Subcutaneous abdominal adipose tissue (tissue), 5 donors: ENCODE measurements at regions not wholly inside any gene's neighbourhood (a gene's known extent, or its start where the extent isn't known, plus 50 kb on each side); places are given as distances from the start of the nearest gene placed in this dataset.
"Not testable (repeated sequence)": the region's sequence is repeated elsewhere in the genome, so short reads cannot be mapped to it uniquely, and the experiment has no call there.

Source experiments
- H3K27ac ChIP-seq: one replicate; pipeline ENCODE4 v1.7.0; 2013; ENCODE audit warnings: low read depth, mild to moderate bottlenecking, inconsistent platforms, low read length, moderate library complexity
- H3K27me3 ChIP-seq, 5 donors: one replicate each; pipeline ENCODE4 v1.7.0; 2013; ENCODE audit warnings: low read length in 5 of 5, inconsistent platforms in 1 of 5; ENCODE audit not compliant: control insufficient read depth in 5 of 5, insufficient read depth in 4 of 5
- H3K36me3 ChIP-seq, 5 donors: one replicate each; pipeline ENCODE4 v1.7.0; 2013; ENCODE audit warnings: low read length in 5 of 5; ENCODE audit not compliant: control insufficient read depth in 5 of 5, insufficient read depth in 5 of 5
- H3K4me1 ChIP-seq, 5 donors: one replicate each; pipeline ENCODE4 v1.7.0; 2013; ENCODE audit warnings: low read length in 5 of 5, mild to moderate bottlenecking in 3 of 5, moderate library complexity in 1 of 5; ENCODE audit not compliant: control insufficient read depth in 5 of 5, insufficient read depth in 5 of 5
- H3K4me3 ChIP-seq, 5 donors: one replicate each; pipeline ENCODE4 v1.7.0; 2013; ENCODE audit warnings: low read length in 5 of 5, low read depth in 1 of 5
- H3K9ac ChIP-seq, 5 donors: one replicate each; pipeline ENCODE4 v1.7.0; 2013; ENCODE audit warnings: low read length in 5 of 5, mild to moderate bottlenecking in 4 of 5, moderate library complexity in 3 of 5
- H3K9me3 ChIP-seq, 5 donors: one replicate each; pipeline ENCODE4 v1.7.0; 2013; ENCODE audit warnings: low read length in 5 of 5; ENCODE audit not compliant: control insufficient read depth in 5 of 5
- donor health status: healthy.
- donor health status: healthy.
- donor health status: healthy.
- donor health status: healthy.
- donor health status: healthy.

DNA sequence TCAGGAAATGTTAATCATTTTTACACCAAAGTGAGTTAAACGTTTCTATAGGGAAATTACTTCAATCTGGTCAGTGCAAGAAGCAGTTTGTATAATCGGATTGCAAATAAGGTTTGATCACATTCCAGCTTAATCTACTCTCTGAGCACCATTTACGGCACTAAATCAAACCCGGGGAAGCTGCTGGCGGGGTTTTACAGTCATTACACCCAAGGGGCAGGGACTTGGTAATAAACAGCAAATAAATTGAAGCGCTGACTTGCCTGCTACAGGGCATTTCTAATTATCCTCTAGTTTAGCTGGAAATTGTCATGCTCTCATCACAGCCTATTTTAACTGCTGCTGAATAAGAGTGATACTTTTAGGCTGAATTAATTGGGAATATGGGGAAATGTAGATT lies 152.1 kb upstream of the SOX21 start:
- no peaks in the 10 kb centered on the region for H3K9me3 ChIP-seq
- H3K4me1 ChIP-seq, result peaks cover under 1 to 19% (median 15%) of the 10 kb centered on the region in 5 donors

DNA sequence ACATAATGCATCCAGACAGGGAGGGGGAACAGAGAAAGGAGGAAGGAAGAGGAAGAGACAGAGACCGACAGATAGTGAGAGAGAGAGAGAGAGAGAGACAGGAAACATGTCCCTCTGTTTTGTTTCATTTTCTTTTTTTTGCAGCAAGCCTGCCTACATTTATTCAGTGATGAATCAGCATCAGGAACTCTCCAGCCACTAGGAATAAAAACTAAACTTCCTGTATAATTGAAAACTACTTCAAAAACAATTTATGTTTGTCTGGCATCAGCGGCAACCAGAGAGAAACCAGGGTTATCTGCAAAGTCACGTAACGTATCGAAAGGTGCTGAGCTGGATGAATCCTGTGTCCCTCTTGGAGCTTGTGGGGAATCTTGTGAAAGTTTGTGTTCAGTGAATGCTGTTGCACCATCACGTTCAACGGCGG lies 148.6 kb upstream of the SOX21 start:
- no peak overlapping the region for H3K27ac ChIP-seq
- H3K4me3 ChIP-seq, result peak overlapping the region; percentile 48 to 69 (median 49)
- H3K4me1 ChIP-seq, result peaks cover 5 to 32% (median 23%) of the 10 kb centered on the region in 5 donors

More for the DNA sequence above, 152.1 kb upstream of the SOX21 start:
- no peaks in the 10 kb centered on the region for H3K36me3 ChIP-seq
- no peak overlapping the region for H3K4me3 ChIP-seq
- no peak overlapping the region for H3K9ac ChIP-seq
- H3K27me3 ChIP-seq, result peaks cover 0 to 11% (median 4%) of the 10 kb centered on the region in 5 donors
- H3K27ac ChIP-seq, result no peak overlapping the region

DNA sequence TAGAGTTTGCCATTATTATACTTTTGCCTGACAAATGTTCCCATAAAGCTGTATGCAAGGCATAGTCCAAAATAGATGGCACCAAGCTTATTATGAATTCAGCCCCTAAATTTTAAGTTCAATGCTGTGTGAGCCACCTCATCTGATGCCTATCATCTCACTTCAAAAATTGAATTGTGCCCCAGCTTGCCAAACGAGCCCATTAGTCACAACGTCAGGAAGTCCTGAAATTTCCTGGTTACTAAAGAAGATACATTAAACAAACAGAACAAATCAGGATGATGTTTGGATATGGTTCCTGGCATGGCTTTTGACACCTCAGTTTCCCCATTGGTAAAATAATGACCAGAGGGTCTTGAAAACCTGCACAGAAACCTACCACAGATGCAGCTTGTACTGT lies 147.5 kb upstream of the SOX21 start:
- H3K9me3 ChIP-seq, result no peaks in the 10 kb centered on the region
- peaks cover 0 to 7% (median 4%) of the 10 kb centered on the region in 5 donors for H3K27me3 ChIP-seq
- H3K9ac ChIP-seq, result no peak overlapping the region
- H3K4me1 ChIP-seq, result peaks cover 5 to 32% (median 23%) of the 10 kb centered on the region in 5 donors
- H3K27ac ChIP-seq, result no peak overlapping the region
- H3K4me3 ChIP-seq, result peak overlapping the region in 1 of 5 donors; percentile 69
- no peaks in the 10 kb centered on the region for H3K36me3 ChIP-seq

More for the DNA sequence above, 148.6 kb upstream of the SOX21 start:
- Histone ChIP-seq H3K9ac (peak overlapping the region in 3 of 5 donors; percentile 40 to 49 (median 42)), H3K27me3 (peaks cover 0 to 11% (median 4%) of the 10 kb centered on the region in 5 donors), H3K36me3 (no peaks in the 10 kb centered on the region), H3K9me3 (no peaks in the 10 kb centered on the region)

- H3K27me3 ChIP-seq, result peaks cover 0 to 7% (median 4%) of the 10 kb centered on the region in 5 donors
- peaks cover 5 to 32% (median 23%) of the 10 kb centered on the region in 5 donors for H3K4me1 ChIP-seq
- no peak overlapping the region for H3K9ac ChIP-seq
- H3K9me3 ChIP-seq, result no peaks in the 10 kb centered on the region
- H3K4me3 ChIP-seq, result no peak overlapping the region
- no peaks in the 10 kb centered on the region for H3K36me3 ChIP-seq
- H3K27ac ChIP-seq, result no peak overlapping the region
Observed at GRCh38 chr13:94859278-94859691, 146.9 kb upstream of the SOX21 start.

DNA sequence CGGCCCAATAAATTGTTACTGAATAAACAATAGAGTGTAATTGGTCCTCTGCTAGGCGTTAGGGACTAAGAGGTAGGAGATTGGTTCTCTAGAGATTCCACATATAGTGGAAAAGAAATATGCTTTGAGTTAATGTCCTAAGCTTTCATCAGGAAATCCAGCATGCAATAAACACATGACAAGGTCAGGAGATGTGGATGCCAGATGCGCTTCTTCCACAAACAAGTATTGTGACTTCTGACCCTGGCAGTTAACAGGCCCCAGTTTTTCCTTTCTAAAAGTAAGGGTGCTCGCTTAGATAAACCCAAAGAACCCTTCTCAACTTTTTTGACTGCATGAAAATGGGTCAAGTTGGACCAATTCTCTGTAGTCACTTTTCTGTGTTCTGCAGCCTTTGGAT lies 146.5 kb upstream of the SOX21 start:
- Histone ChIP-seq H3K4me3 (no peak overlapping the region), H3K27me3 (peaks cover 0 to 7% (median 4%) of the 10 kb centered on the region in 5 donors), H3K36me3 (no peaks in the 10 kb centered on the region), H3K27ac (no peak overlapping the region), H3K9me3 (no peaks in the 10 kb centered on the region), H3K9ac (no peak overlapping the region), H3K4me1 (peaks cover 5 to 32% (median 23%) of the 10 kb centered on the region in 5 donors)

- Histone ChIP-seq H3K9me3 (no peaks in the 10 kb centered on the region), H3K27me3 (peaks cover 0 to 4% (median 0%) of the 10 kb centered on the region in 5 donors), H3K4me3 (no peak overlapping the region), H3K27ac (no peak overlapping the region), H3K36me3 (no peaks in the 10 kb centered on the region), H3K9ac (no peak overlapping the region), H3K4me1 (peaks cover 0 to 16% (median 8%) of the 10 kb centered on the region in 5 donors)
Observed at GRCh38 chr13:94854688-94855087, 142.3 kb upstream of the SOX21 start.

DNA sequence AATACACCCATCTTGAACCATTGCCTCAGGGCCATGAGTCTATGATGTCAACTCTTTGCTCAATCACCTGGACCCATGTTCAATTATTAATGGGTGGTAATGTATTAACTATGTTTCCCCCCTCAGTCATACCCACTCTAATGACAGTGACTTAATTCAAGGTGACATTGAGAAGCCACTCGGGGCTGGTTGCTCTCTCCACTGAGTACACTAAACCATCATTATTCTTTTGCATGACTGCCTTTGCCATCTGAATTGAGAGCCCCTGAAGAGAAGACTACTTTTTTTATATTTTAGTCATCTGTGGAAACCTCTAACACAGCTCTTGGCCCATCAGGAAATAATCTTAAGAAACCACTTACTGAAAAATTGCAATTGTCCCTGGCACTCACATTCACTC lies 139.2 kb upstream of the SOX21 start:
- Histone ChIP-seq H3K36me3 (no peaks in the 10 kb centered on the region), H3K27ac (no peak overlapping the region), H3K4me3 (no peak overlapping the region), H3K27me3 (no peaks in the 10 kb centered on the region), H3K4me1 (no peaks in the 10 kb centered on the region), H3K9me3 (no peaks in the 10 kb centered on the region), H3K9ac (no peak overlapping the region)

DNA sequence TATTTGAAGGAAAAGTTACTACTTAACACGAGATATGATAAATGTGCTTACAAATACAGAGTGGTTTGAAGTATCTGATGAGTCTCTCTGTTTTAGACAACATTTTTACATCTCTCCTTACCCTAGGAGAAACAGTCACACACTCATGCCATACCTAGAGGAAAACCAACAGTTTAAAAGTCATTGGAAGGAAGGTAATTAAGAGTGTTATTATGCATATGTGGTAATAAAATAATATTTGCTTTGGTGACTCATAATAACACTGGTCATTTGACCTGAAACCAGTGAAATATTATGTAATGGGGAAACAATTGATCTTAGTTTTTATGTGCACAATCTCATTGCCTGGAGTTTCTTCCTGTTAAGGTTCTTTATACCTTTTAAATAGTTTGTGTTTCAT lies 136.9 kb upstream of the SOX21 start:
- Histone ChIP-seq H3K9ac (no peak overlapping the region), H3K36me3 (no peaks in the 10 kb centered on the region), H3K27ac (no peak overlapping the region), H3K27me3 (no peaks in the 10 kb centered on the region), H3K9me3 (no peaks in the 10 kb centered on the region), H3K4me1 (no peaks in the 10 kb centered on the region), H3K4me3 (no peak overlapping the region)

GRCh38 chr13:94842901-94843300 lies 130.6 kb upstream of the SOX21 start:
- H3K27ac ChIP-seq, result no peak overlapping the region
- H3K4me1 ChIP-seq, result no peaks in the 10 kb centered on the region
- no peaks in the 10 kb centered on the region for H3K27me3 ChIP-seq
- H3K36me3 ChIP-seq, result no peaks in the 10 kb centered on the region
- no peak overlapping the region for H3K9ac ChIP-seq
- no peak overlapping the region for H3K4me3 ChIP-seq
- H3K9me3 ChIP-seq, result no peaks in the 10 kb centered on the region

- H3K4me3 ChIP-seq, H3K9ac ChIP-seq, H3K4me1 ChIP-seq: not testable (repeated sequence)
Observed at GRCh38 chr13:94837056-94837455, 124.7 kb upstream of the SOX21 start.

More at GRCh38 chr13:94837056-94837455, 124.7 kb upstream of the SOX21 start:
- not testable (repeated sequence) for H3K27ac ChIP-seq, H3K27me3 ChIP-seq, H3K36me3 ChIP-seq, H3K9me3 ChIP-seq
